KG1 (cell line): ENCODE measurements at regions not wholly inside any gene's neighbourhood (a gene's known extent, or its start where the extent isn't known, plus 50 kb on each side); places are given as distances from the start of the nearest gene placed in this dataset.

Experiments used
- DNase-seq: peaks from one replicate; lab custom pipeline; 2025; lab: John Stamatoyannopoulos, UW

DNA sequence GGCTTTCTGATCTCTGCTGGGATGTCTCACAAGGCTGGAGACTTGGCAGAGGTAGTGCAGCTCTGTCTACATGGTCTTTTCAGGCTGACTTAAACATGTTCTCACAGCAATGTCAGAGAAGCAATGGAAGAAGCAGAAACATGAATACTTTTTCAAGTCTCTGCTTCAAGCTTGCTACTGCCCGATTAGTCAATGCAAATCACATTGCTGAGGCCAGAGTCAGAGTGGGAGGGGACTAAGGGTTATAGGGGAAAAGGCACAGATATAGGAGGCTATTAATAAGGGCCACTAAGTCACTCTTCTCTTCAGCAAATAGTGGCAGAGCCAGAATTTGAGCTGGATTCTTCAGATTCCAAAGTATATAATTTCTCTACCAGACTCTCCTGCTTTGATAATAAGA lies 390.5 kb downstream of the TMEM135 start:
- no peak for DNase-seq

- DNase-seq, result no peak
Measured at GRCh38 chr11:87425943-87426342, 388.2 kb downstream of the TMEM135 start.

DNA sequence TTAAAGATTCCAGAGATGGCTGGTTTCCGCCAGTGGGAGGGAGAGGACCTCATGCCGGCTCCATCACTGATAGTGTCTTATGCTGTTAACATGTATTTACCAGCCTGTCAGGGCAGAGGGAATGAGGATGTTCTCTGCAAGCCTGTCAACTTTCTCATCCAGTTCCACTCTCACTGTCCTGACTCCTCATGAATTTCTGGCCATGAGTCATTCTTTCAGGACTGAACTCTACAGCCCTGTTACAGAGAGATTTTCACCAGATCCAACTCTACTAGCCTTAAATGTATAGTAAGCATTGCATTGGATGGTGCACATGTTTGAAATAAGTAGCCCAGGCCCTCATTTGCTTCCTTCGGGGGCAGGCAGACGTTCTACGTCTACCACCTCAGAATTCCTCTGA lies 387.7 kb downstream of the TMEM135 start:
- DNase-seq, result no peak

DNA sequence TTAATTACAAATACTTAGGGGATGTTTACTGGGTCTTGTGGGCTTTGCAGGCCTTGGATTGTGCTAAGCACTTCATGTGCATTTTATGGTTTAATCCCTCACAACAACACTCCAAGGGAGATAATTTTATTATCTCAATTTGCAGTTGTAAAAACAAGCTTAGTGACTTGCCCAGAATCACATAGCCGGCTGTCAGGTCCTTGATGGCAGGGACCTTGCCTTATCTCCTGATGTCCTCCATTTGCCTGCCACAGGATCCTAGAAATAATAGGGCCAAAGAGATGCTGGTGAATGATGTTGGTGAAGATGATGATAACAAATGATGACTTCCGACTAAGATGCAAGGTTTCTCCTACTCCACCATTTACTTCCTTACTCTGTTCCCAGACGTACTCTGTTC lies 385.4 kb downstream of the TMEM135 start:
- DNase-seq, result no peak

DNA sequence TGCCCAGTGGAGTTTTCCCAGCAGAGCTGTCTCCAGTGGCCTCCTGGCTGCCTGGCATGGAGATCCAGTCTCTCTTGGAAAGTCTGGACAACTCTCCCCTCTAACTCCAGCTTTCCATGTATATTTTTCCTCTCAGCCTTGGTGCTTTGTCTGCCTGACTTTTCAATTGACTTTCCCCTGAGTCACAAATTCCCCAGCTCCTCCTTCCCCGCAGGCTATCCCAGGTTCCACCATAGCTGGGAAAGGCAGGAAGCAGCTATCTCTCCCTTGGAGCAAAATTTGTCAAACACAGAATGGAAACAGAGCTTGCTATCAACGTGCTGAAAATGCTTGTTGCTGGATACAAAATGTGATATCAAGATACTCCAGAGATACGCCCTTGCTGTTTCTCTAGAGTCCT lies 384.8 kb downstream of the TMEM135 start:
- DNase-seq, result no peak

DNA sequence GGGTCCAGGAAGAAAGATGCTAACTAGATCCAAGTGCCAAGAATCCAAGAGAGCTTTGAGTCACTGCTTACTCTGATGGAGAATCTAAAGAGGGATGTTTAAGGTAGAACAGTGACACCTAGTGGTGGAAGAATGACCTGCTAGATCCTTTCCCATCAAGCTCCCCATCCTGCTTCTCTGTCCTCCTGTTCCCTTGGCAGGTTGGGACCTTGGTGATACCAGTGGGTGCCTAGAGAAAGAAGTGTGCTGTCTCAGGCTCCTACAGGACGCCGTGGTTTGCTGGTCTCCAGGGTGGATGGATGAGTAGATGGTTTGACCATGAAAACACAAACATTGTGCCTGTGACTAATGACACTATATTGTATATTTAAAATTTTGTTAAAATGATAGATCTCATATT lies 383.7 kb downstream of the TMEM135 start:
- DNase-seq, result peak; percentile 35

GRCh38 chr11:87417951-87418350 lies 380.2 kb downstream of the TMEM135 start:
- DNase-seq, result no peak

DNA sequence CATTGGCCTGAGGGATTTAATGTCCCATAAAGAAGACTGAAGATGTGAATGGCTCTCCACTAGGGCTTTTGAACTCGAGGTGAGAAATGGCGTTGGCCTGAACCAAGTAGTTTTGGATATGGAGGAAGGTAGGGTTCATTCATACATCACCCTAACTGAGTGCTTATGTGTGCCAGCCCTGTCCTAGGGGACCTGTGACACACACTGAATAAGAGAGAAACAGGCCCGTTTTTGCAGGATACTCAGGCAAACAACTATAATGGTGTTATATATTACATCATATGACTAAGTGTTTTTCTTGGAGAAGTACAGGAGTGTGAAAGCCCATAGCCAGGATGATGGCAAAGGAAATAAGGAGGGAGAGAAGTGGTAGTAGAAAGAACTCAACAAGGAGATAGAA lies 368.1 kb downstream of the TMEM135 start:
- DNase-seq, result no peak

DNA sequence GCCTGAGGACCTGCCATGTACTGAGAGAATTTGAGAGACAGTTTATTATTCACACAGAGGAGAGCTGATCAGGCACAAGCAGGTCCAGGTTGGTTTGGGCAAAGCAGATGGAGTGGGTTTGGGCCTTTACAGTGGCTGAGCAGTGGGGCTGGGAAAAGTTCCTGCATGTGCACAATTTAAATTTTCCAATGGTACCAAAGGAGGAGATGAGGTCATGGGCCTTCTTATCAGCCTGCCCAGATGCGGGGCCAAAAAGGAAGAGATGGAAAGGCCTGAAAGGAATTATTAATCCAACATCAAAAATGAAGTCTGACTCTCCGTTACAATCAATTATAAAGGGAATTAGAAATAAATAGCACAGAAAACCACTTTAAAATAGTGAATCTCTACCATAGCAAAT lies 367.6 kb downstream of the TMEM135 start:
- DNase-seq, result no peak

DNA sequence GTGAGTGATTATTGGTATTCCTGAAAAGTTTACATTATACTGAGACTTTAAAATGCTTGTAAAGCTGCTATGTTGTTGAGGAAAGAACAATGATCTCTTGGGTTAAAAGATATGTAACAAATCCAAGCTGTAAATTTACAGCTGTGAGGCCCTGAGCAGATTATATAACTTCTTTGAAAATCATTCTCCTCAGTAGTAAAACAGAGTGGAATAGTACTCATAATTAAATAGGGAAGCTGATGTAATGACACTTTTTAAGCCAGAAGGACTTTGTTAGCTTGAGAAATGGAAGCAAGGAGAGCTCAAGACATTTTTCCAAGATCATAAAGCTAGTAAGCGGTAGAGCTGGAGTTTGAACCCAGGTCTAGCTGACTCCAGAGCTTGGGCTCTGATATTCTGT lies 363.9 kb downstream of the TMEM135 start:
- no peak for DNase-seq

- DNase-seq, result no peak
Measured at GRCh38 chr11:87399341-87399740, 361.6 kb downstream of the TMEM135 start.

DNA sequence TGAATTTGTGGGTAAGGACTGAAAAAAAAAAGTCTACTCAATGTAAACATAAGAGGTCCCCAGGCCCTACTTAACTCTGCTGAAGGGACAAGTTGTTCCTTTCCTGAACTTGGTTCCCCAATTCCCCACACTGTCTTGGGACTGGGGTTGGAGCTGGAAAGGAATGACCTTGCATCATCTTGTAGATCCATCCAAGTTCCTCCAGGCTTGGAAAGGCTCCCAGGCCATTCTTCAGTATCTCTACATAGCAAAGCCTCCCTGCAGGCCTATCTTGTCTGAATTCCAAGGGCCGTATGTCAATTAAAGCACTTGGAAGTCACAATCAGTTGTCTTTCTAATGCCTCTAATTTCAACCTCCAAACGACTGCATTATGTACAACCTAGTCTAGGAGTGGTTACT lies 361.2 kb downstream of the TMEM135 start:
- no peak for DNase-seq

GRCh38 chr11:87397011-87397865 lies 359.5 kb downstream of the TMEM135 start:
- no peak for DNase-seq

DNA sequence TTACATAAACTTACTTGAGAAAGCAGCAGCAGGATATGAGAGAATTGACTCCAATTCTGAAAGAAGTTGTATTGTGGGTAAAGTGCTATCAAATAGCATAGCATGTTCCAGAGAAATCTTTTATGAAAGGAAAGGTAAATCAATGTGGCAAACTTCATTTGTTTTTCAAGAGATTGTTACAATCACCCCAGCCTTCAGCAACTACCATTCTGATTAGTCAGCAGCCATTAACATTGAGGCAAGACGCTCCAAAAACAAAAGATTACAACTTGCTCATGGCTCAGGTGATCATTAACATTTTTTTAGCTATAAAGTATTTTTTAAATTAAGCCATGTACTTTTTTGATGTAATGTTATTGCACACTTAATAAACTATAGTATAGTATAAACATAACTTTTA lies 357.2 kb downstream of the TMEM135 start:
- DNase-seq, result no peak

GRCh38 chr11:87392665-87393064 lies 354.9 kb downstream of the TMEM135 start:
- DNase-seq, result no peak

GRCh38 chr11:87391496-87391895 lies 353.8 kb downstream of the TMEM135 start:
- DNase-seq, result no peak

- DNase-seq, result no peak
Measured at GRCh38 chr11:87384078-87384729, 346.5 kb downstream of the TMEM135 start.

GRCh38 chr11:87374038-87374807 lies 336.5 kb downstream of the TMEM135 start:
- no peak for DNase-seq
